GM12875 (cell line): ENCODE measurements at regions not wholly inside any gene's neighbourhood (a gene's known extent, or its start where the extent isn't known, plus 50 kb on each side); places are given as distances from the start of the nearest gene placed in this dataset.
"Not testable (repeated sequence)": the region's sequence is repeated elsewhere in the genome, so short reads cannot be mapped to it uniquely, and the experiment has no call there.

Source experiments
- H3K4me3 ChIP-seq: one replicate; pipeline ENCODE4 v1.5.1; 2011; ENCODE audit warnings: low read depth, low read length, control low read depth
- TF ChIP-seq, protein P1 (sequence below): IDR thresholded peaks from 2 replicates; pipeline ENCODE4 v1.5.1; 2011; ENCODE audit warnings: low read depth, mild to moderate bottlenecking, control low read depth, inconsistent platforms, low read length, moderate library complexity, borderline replicate concordance; ENCODE audit not compliant: insufficient read depth

DNA sequence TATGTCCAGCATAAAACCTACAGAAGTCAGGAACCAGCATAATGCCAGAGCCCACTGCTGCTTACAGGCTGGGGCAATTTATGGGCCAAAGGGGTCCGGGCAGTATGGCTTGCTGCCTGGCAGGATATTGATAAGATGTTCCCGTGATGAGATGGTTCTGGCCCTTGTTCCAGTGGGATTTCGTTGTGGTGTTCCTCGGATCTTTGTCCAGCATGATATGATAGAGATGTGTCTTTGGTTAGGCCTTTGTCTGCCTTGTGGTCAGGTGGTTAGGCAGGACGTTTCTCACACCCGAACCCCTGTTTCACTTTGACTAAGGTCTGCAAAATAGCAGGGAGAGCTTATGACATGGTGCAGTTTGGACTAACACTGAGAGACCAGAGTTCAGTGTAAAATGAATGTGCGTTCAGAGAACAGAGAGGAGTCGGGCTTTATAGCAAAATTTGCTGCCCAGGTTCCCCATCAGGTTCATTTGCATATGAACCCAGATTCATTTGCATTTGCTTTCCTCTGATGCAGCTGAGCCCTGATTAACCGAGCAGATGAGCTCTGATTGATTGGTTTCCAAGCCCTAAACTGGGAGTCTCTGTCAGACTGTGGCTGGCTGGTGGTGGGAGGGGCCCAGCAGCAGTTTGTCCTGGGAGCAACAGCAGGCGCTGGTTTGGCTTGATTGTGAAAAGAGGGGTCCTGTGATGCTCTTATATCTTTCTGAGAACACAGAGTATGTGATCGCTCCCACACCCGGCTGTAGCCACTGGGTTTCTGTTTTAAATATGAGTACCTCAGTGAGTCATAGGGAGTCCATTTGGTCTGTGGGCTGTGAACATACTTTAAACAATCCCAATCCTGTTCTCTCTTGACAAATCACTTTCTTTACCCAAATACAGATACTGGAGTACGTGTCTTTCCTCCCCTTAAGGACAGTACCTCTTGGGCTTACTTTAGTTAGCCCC is 156.3 kb upstream of the PZP start:
- TF ChIP-seq, protein P1, sequence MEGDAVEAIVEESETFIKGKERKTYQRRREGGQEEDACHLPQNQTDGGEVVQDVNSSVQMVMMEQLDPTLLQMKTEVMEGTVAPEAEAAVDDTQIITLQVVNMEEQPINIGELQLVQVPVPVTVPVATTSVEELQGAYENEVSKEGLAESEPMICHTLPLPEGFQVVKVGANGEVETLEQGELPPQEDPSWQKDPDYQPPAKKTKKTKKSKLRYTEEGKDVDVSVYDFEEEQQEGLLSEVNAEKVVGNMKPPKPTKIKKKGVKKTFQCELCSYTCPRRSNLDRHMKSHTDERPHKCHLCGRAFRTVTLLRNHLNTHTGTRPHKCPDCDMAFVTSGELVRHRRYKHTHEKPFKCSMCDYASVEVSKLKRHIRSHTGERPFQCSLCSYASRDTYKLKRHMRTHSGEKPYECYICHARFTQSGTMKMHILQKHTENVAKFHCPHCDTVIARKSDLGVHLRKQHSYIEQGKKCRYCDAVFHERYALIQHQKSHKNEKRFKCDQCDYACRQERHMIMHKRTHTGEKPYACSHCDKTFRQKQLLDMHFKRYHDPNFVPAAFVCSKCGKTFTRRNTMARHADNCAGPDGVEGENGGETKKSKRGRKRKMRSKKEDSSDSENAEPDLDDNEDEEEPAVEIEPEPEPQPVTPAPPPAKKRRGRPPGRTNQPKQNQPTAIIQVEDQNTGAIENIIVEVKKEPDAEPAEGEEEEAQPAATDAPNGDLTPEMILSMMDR = no peak
- H3K4me3 ChIP-seq = no peak overlapping the region

DNA sequence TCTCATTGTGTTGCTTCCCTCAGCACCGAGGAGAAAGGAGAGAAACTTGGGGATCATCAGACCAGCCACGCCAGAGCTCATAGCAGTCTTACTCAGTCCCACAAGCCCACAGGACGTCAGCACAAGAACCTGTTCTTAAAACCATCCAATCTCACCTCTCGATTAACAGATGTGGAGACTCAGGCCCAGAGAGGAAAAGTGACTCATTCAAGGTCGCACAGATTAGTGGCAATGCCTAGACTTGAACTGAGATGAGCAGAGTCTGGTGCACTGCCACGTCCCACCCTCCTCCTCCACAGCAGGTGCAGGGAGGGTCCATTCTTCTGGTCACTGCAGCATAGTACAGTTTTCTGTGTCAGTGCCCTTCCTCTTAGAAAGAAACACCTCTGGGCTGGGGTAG is 154.9 kb upstream of the PZP start:
- H3K4me3 ChIP-seq = no peak overlapping the region
- TF ChIP-seq, protein P1 = no peak

DNA sequence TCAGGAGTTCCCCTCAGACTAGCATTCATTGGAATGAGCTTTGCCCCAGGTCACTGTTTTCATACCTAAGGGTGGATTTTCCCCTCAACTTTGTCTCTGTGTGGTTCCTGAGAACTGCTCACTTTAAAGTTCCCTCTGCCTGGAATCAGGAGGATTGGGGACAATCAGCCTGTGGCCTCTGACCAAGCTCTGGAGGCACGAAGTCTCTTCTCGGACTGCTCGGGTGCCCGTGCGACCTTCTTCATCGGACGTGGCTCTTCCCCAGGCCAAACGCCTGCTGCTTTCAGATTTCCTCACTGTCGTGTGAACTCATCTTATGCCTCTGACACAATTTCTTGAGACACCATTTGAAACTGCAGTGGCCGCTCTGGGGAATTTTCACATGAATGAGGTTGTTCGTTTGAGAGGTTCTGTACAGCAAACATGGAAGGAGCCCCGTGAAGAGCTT is 153.7 kb upstream of the PZP start:
- no peak overlapping the region for H3K4me3 ChIP-seq
- TF ChIP-seq, protein P1 = no peak

DNA sequence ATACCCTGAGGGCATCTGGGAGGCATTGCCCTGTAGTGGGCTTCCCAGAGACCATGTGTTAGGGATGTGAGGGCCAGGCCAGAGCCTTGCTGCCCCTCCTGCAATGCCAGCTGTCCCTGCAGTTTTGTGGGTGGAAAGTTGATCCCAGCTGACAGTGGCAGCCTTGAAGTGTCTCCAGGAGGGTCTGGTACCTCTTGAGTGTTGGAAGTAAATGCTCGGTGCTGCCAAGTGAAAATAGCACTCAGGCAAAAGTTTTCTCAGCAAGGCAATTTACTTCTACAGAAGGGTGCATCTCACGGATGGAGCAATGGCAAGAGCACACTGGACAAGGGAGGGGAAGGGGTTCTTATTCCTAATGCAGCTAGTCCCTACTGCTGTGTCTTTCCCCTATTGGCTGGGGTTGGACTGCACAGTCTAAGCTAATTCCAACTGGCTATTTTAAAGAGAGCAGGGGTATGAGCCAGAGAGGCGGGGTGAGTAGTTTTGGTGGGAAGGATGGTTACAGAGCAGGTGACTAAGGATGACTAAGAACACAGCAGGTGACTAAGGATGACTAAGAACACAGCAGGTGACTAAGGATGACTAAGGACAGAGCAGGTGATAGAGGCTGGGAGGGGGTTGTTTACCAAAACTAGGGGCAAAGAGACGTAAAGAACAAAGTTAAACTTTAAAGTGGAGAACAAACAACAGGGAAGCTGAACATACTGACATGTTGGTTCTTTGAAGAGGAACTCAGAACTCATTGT is 146.0 kb upstream of the PZP start:
- H3K4me3 ChIP-seq = not testable (repeated sequence)

DNA sequence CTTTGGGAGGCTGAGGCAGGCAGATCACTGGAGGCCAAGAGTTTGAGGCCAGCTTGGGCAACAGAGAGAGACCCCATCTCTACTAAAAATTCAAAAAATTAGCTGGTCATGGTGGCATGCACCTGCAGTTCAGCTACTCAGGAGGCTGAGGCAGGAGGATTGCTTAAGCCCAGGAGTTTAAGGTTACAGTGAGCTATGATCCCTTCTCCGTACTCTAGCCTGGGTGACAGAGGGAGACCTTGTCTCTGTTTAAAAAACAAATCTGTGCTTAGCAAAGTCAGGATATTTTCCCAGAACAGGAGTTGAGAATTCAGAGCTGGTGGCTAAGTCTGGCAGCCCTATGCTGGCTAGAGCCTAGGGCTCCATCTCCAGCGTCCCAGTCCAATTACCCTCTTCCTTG is 142.9 kb upstream of the PZP start:
- TF ChIP-seq, protein P1 = no peak

DNA sequence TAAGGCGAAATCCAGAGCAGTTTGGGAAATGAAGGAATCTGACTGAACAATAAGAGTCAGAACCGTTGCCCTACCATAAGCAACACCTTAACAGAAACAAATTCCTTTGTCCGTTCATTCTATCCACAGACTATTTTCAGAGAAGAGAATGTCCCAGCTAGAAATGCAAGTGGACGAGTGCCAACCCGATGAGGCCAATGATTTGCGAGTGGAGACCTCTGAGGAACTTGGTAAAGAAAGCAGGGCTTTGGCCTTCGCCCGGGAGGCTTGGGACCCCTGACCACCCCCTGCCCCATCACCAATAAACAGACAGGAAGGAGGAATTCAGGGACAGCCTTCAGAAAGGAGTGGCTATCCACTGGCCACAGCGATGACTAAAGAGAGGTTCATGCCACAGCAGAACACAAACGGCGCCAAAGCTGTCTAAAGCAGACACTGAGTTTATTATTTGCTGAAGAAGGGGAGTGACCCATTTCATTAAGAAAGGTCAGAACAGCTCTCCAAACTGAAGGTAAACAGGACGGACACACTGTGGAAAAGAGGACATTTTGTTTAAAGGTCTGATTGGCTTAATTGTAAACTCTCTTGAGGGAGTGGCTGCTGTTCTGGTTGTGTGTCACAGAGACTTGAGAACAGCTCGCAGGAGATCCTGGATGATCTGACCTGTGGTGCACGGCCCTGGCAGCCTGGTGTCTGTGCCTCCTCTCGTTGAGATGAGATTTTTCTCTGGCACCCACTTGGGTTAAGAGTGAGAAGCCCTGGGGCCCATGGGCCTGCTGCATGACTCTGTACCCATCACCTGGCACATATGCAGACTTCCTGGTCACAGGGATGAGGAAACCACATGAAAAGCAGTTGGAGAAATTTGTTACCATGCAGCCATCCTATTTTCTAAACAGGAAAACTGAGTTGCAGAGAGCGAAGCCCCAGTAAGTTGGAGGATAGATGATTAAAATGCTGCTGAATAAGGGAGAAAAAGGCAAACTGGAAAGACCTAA is 142.0 kb upstream of the PZP start:
- no peak overlapping the region for H3K4me3 ChIP-seq
- TF ChIP-seq, protein P1 = no peak

More for the DNA sequence above, 142.9 kb upstream of the PZP start:
- no peak overlapping the region for H3K4me3 ChIP-seq

DNA sequence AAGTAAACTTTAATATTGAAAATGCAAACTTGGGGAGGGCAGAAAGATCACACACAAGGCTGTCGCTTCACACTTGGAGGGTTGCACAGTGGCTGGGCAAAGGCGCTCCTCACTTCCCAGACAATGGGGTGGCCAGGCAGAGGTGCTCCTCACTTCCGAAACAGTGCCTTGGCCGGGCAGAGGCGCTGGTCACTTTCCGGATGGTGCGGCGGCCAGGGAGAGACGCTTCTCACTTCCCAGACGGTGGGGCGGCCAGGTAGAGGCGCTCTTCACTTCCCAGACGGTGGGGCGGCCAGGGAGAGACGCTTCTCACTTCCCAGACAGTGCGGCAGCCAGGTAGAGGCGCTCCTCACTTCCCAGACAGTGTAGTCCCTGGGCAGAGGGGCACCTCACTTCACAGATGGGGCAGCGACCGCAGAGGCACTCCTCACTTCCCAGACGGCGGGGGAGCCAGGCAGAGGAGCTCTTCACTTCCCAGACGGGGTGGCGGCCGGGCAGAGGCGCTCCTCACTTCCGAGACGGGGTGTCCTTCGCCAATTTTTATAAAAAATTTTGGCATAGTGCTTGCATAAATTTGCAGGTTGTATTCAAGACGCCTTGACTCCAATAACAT is 140.8 kb upstream of the PZP start:
- TF ChIP-seq, protein P1 = no peak
- no peak overlapping the region for H3K4me3 ChIP-seq
